ENCODE measurements at regions not wholly inside any gene's neighbourhood (a gene's known extent, or its start where the extent isn't known, plus 50 kb on each side); places are given as distances from the start of the nearest gene placed in this dataset.

DNA sequence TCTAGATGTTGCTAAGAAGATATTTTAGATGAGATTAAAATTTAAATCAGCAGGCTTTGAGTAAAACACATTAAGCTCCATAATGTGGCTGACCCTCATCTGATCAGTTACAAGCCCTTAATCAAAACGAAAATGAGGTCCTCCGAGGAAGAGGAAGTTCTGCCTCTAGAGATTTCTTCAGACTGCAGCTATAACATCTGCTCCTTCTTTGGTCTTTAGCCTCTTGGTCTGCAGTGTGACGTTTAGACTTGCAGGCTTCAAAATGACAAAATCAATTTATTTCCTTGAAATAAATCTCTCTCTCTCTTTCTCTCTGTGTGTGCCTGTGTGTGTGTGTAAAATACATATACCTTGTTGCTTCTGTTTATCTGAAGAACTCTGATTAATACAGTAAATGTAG, 1429.8 kb upstream of the CDH9 start:
- Mint-ChIP-seq H3K27ac (ENCODE audit: unreplicated experiment) (no peak overlapping the region), H3K4me1 (ENCODE audit: low read depth) (no peaks in the 10 kb centered on the region), H3K27me3 (ENCODE audit: low read depth) (peaks cover 6% of the 10 kb centered on the region), H3K36me3 (ENCODE audit: low read depth) (no peaks in the 10 kb centered on the region), H3K4me3 (ENCODE audit: unreplicated experiment) (no peak overlapping the region), H3K9me3 (ENCODE audit: low read depth) (no peaks in the 10 kb centered on the region)
- DNase-seq (ENCODE audit: low spot score), result no peak
- TF ChIP-seq, protein P1, sequence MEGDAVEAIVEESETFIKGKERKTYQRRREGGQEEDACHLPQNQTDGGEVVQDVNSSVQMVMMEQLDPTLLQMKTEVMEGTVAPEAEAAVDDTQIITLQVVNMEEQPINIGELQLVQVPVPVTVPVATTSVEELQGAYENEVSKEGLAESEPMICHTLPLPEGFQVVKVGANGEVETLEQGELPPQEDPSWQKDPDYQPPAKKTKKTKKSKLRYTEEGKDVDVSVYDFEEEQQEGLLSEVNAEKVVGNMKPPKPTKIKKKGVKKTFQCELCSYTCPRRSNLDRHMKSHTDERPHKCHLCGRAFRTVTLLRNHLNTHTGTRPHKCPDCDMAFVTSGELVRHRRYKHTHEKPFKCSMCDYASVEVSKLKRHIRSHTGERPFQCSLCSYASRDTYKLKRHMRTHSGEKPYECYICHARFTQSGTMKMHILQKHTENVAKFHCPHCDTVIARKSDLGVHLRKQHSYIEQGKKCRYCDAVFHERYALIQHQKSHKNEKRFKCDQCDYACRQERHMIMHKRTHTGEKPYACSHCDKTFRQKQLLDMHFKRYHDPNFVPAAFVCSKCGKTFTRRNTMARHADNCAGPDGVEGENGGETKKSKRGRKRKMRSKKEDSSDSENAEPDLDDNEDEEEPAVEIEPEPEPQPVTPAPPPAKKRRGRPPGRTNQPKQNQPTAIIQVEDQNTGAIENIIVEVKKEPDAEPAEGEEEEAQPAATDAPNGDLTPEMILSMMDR (IDR thresholded peaks at IDR 0.05), result no peak

DNA sequence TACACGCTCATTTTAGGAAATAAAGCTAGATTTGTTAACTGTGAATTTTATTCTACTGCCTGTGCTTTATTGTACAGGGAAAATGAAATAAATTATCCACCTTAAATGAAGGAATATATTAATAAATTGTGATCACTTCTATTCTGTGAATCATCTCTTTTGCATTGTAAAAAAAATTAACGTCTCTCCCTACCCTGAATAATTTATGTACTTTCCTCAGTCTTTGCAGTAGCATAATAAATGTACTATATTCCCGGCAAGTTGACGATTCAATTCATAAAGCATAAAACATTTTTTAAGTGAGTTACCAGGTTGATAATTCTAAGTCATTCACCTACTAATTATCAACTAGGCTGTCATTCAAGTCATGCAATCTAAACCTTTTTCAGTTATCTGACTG, 1425.3 kb upstream of the CDH9 start:
- H3K4me1 Mint-ChIP-seq (ENCODE audit: low read depth), result no peaks in the 10 kb centered on the region
- TF ChIP-seq, protein P1 (IDR thresholded peaks at IDR 0.05), result no peak
- no peak overlapping the region for H3K4me3 Mint-ChIP-seq (ENCODE audit: unreplicated experiment)
- peaks cover 6% of the 10 kb centered on the region for H3K27me3 Mint-ChIP-seq (ENCODE audit: low read depth)
- no peaks in the 10 kb centered on the region for H3K9me3 Mint-ChIP-seq (ENCODE audit: low read depth)
- DNase-seq (ENCODE audit: low spot score), result no peak
- no peak overlapping the region for H3K27ac Mint-ChIP-seq (ENCODE audit: unreplicated experiment)
- no peaks in the 10 kb centered on the region for H3K36me3 Mint-ChIP-seq (ENCODE audit: low read depth)

DNA sequence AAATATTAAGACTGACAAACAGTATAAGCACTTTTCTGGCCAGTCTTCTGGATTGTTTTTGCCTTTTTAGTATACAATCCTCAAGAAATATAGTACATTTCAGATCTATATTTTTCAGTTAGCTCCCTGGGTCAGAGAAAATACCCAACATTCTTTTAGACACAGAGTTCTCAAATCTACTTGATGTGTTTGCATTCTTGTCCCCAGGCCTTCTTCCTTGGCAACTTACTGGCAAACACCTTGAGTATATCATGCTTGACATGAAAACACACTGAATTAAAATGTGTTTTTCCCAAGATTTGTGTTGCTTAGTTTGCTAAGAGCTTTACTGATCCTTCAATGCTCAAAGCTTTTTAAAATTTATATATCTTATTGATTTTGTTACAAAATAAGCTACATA, 1413.1 kb upstream of the CDH9 start:
- Mint-ChIP-seq H3K36me3 (ENCODE audit: low read depth) (no peaks in the 10 kb centered on the region), H3K27me3 (ENCODE audit: low read depth) (peaks cover 2% of the 10 kb centered on the region), H3K4me1 (ENCODE audit: low read depth) (no peaks in the 10 kb centered on the region), H3K4me3 (ENCODE audit: unreplicated experiment) (no peak overlapping the region), H3K9me3 (ENCODE audit: low read depth) (peaks cover 13% of the 10 kb centered on the region), H3K27ac (ENCODE audit: unreplicated experiment) (no peak overlapping the region)
- TF ChIP-seq, protein P1 (IDR thresholded peaks at IDR 0.05), result no peak
- no peak for DNase-seq (ENCODE audit: low spot score)

DNA sequence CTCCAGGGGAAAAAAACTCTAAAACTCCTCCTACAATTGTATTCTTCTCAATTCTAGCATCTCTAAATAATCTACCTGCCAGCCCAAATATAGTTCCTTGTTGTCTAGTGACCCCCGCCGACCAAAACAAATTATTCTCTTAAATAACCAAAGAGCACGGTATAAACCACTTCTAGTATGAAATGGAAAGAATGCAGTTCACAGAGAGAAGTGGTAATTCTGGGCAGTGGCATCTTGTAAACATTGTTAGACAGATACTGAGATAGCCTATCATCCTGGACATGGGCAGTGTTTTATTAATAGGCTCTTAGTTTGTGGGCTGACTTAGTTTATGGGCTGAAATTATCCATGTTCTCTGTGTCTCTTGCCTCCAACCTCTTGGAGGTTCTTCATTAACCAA, 1412.6 kb upstream of the CDH9 start:
- Mint-ChIP-seq H3K4me3 (ENCODE audit: unreplicated experiment) (no peak overlapping the region), H3K4me1 (ENCODE audit: low read depth) (no peaks in the 10 kb centered on the region), H3K9me3 (ENCODE audit: low read depth) (peaks cover 14% of the 10 kb centered on the region), H3K27me3 (ENCODE audit: low read depth) (peaks cover 2% of the 10 kb centered on the region), H3K36me3 (ENCODE audit: low read depth) (no peaks in the 10 kb centered on the region), H3K27ac (ENCODE audit: unreplicated experiment) (no peak overlapping the region)
- TF ChIP-seq, protein P1 (IDR thresholded peaks at IDR 0.05), result no peak
- DNase-seq (ENCODE audit: low spot score), result no peak

DNA sequence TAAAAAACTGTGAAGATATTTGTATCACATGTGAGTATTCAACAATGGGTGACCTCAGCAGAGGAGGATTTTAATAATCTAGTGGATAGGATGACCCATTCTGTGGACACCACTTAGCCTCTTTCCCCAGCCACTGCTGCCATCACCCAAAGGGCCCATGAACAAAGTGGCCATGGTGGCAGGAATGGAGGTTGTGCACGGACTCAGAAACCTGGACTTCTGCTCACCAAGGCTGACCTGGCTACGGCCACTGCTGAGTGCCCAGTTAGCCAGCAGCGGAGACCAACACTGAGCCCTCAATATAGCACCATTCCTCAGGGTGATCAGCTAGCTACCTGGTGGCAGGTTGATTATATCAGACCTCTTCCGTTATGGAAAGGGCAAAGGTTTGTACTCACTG, 1410.4 kb upstream of the CDH9 start:
- H3K27ac Mint-ChIP-seq (ENCODE audit: unreplicated experiment), result no peak overlapping the region
- H3K4me1 Mint-ChIP-seq (ENCODE audit: low read depth), result no peaks in the 10 kb centered on the region
- no peak for DNase-seq (ENCODE audit: low spot score)
- no peak overlapping the region for H3K4me3 Mint-ChIP-seq (ENCODE audit: unreplicated experiment)
- TF ChIP-seq, protein P1 (IDR thresholded peaks at IDR 0.05), result no peak
- H3K9me3 Mint-ChIP-seq (ENCODE audit: low read depth), result peaks cover 27% of the 10 kb centered on the region
- H3K27me3 Mint-ChIP-seq (ENCODE audit: low read depth), result no peaks in the 10 kb centered on the region
- no peaks in the 10 kb centered on the region for H3K36me3 Mint-ChIP-seq (ENCODE audit: low read depth)
